Activated CD4-positive, CD25-positive, alpha-beta regulatory T cell treated with anti-CD3 and anti-CD28 coated beads, Interleukin-2, amount 50 U/mL, for 24 hours (primary cell): ENCODE measurements at regions not wholly inside any gene's neighbourhood (a gene's known extent, or its start where the extent isn't known, plus 50 kb on each side); places are given as distances from the start of the nearest gene placed in this dataset.

Experiments
- ATAC-seq, 2 donors: fragments of 150-1000 bp; cut with Tn5 transposase; one replicate each; pipeline ENCODE4 v1.10.0; 2021; ENCODE audit warnings: mild to moderate bottlenecking in 1 of 2, moderate library complexity in 1 of 2

DNA sequence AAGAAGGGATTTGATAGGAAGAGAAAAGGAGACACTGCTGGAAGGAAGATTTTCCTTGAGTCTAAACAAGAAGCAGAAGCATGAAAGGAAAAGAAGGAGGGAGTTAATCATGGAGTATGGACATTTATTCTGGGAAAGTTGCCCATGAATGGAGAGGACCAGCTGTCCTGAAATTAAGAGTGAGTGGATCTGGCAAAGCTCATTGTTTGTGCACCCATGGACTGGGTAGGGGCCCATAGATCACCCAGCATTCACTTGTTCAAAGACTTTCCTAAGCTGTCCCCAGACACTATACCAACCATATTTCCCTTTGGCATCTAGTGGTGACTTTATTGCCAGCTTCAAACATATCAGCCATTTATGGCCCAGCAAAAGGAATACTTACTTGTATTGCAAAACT is 422.7 kb downstream of the FBXO15 start:
- ATAC-seq: no peak

DNA sequence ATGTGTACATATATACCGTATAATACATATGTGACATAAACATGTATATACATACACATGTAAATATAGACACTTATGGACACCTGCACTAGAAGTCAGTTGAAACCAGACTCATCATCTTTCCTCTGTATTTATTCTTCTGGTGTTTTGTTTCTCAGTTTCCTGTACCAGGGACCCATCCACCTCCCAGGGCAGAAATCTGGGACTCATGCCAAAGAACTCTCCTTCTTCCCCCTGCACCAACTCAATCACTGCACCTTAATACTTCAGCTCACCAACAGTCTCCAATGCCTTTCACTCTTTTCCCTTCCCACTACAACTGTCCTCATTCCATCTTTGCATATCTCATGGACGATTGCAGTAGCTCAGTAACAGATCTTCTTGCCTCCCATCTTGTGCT is 428.0 kb downstream of the FBXO15 start:
- no peak for ATAC-seq

DNA sequence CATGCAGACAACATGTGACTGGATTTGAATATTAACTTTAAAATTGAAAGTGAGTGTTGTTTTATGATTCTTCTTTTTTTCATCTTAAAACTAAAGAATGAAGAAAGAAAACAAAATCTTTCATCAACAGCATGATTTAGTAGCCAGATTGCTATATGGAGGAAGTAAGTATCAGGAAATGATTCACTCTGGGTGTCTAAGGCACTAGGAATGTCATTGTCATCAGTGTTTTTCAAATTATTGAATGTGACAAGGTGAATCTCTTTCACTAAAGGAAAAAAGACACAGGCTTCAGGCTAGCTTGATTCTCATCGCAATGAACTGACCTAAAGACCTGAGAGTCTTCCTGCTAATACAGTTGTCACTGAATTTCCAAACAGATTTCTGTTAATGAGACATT is 430.1 kb downstream of the FBXO15 start:
- no peak for ATAC-seq

DNA sequence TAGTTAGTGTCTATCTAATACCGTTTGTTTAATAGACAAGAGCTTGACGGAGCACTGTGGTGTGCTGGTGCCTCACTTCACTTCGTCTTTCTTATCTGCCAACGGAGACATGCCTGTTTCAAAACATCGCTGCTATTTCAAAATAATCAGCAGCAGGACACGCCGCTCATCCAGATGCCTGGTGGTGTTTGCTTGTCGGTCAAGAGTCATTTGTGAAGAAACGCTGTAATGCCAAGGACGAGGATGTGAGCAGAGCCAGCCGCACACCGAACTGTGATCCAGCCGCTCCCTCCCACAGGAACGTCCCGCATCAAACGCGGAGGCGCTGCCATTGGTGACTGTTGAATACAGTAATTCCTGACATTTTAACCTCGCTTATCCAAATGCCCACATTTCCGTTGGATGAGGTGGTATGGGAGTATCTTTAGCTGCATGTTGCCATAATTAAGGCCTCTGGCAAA is 432.4 kb downstream of the FBXO15 start:
- no peak for ATAC-seq

DNA sequence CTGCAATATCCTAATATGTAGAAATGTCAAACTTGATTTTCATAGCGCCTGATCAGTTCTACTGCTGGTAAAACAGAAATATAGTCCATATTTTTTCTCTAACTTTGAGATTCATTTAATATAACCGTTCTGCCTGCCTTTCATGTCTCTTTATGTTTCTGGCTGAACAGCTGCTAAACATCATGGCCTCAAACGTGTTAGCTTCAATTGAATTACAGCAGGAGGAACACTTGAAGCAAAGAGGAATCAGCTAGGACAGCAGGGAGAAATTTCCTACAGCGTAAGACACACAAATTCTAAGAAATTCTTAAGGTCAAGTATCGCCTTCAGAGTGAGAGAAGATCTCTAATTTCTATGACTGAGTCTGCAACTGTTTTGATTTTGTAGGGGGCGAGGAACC is 433.2 kb downstream of the FBXO15 start:
- no peak for ATAC-seq

DNA sequence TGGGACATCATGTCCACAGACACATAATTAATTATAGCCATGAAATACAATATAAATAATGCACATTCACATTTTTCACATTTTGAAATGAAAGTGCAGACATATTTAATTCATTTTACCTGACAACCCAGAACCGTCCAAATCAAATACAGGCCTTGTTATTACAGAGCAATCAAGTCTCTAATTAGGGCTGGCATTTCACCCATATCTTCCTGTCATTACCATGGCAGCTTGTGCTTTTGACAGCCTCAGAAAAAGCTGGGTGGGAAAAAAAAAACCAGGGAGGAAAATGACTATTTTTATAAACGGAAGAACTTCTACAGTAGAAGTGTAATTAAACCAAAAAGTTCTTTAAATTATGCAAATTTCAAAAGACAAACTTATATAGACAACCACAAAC is 436.4 kb downstream of the FBXO15 start:
- no peak for ATAC-seq

DNA sequence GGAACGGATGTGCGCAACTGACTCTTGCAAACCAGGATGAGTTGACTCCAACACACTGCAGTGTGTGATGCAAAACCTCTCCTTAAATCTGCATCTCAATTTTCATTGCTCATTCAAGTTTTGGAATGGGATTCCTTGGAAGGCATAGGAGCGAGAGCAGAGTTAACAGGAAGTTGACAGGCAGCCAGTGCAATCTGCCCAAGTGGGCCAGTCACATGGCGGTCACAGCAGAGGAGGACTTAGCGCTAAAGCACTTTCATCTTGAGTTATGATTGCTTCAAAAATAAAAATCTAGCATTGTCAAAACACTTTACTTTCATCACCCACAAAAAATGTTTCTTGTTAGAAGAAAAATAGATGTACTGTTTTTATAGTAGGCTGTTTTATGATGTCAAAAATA is 439.0 kb downstream of the FBXO15 start:
- no peak for ATAC-seq

DNA sequence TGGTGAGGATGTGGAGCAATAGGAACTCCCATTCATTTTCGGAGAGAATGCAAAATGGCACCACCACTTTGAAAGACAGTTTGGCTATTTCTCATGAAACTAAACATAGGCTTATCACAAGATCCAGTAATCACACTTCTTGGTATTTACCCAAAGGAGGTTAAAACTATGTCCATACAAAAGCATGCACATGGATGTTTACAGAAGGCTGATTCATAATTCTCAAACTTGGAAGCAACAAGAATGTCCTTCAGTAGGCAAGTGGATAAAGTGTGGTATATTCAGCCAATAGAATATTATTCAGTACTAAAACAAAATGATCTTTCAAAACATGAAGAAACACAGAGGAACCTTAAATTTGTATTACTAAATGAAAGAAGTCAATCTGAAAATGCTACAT is 440.6 kb downstream of the FBXO15 start:
- ATAC-seq: no peak

DNA sequence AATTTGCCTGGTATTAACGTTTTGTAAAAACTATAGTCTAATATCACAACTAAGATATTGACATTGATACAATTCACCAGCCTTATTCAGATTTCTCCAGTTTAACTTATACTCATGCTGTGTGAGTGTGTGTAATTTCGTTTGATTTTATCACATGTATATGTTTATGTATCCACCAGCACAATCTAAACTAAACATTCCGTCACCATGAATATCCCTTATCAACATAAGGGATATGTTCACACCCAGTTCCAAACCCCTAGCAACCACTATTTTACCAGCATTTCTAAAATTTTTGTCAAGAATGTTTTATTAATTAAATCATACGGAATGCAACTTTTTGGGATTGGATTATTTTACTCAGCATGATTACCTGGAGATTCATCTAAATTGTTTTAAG is 450.3 kb downstream of the FBXO15 start:
- no peak for ATAC-seq

DNA sequence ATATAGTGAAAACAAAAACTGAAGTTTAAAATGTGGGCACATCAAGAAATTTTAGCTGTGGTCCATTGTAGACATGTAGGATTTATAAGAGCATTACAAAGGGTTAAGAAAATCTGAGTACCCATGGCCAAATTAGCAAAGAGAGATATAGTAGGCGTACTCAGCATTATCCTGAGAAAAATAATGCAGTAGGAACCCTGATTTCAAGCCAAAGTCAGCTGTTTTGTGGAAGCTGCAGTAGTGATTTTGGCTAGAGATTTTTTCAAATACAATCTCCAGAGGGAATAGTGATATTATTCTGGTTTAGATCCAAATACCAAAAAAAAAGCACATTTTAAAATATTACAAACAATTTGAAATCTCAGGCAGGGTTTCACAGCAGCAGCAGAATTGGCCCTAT is 450.9 kb downstream of the FBXO15 start:
- ATAC-seq: no peak

DNA sequence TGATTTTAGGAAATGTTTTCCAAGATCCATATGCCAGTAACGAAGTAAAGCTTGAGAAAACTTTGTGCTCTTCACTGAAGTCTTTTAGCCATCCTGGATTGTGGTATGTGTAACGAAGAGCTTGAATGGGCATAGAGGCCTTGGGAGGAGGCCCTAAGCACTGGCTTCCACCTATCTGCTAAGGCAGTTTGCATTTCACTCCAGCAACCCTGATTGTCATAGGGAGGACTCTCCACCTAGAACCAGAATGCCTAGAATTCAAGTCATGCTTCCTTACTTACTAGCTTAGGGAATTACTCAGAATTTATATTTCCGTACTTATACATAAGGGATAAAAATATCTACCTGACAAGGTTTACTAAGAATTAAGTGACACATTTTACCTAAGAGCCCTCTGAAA is 451.5 kb downstream of the FBXO15 start:
- no peak for ATAC-seq

DNA sequence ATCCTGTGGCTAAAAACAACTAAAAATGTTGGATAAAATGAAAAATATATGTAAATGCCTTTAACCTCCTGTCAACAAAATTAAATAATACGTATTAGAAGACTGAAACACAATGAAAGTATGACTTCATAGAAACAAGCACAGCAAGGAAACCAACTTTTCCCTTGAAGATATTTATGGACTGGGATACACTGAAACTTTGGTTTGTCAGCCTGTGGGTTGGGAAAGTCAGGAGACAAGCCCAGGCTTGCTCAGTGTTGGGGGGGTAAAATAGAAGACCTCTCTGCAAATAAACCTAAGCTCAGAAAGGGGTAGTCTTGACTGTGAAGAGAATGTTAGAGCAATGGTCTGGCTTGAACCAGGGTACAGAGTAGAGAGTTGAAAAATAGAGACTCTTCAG is 454.5 kb downstream of the FBXO15 start:
- no peak for ATAC-seq

DNA sequence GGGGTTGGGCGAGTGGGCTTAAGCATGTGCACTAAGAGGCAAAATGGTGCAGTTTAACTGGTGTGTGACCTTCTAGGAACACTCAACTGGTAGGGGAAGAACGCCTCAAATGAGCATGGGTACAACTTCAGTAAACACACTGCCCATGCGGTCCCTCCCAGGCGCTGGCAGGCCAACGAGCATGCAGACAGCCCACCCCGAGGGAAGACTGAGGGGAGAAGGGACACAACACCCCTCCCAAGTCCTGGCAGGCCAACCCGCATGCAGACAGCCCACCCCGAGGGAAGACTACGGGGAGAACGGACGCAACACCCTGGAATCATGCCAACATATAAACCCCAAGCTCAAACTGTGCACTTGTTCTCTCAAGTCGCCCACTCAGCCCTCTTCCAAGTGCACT is 456.0 kb downstream of the FBXO15 start:
- no peak for ATAC-seq

DNA sequence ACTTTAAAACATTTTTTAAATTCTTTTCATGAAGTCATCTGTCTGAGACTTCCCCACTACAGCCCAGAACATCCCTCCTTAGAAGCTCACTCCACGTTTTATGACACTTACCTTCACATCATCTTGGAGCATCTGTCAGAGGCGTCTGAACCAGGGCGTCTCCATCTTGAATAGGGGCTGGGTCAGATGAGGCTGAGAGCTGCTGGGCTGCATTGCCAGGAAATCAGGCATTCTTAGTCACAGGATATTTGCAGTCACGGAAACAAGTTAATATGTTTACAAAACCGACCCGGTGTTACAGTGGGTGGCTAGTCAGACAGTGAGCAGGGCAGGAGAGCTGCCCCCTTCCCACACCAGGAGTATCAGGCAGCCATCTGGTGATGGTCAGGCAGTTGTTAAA is 456.5 kb downstream of the FBXO15 start:
- ATAC-seq: no peak

DNA sequence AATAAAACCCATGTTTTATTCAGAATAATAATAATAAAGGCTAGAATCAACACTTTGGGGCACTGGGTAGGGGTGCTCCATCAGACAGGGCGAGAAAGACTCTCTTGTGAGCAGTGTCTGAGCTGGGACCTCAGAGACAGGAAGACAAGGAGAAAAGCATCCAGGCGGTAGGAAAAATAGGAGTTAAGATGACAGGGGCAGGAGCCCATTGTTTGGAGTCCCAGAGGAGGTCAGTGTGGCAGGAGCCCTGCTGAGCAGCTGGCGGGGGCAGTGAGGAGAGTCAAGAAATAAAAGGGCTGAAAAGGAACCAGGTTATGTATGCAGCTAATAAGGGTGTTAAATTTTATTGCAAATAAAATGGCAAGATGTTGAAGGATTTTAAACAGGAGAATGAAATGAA is 457.4 kb downstream of the FBXO15 start:
- peak in 1 of 2 donors; percentile 6 for ATAC-seq

DNA sequence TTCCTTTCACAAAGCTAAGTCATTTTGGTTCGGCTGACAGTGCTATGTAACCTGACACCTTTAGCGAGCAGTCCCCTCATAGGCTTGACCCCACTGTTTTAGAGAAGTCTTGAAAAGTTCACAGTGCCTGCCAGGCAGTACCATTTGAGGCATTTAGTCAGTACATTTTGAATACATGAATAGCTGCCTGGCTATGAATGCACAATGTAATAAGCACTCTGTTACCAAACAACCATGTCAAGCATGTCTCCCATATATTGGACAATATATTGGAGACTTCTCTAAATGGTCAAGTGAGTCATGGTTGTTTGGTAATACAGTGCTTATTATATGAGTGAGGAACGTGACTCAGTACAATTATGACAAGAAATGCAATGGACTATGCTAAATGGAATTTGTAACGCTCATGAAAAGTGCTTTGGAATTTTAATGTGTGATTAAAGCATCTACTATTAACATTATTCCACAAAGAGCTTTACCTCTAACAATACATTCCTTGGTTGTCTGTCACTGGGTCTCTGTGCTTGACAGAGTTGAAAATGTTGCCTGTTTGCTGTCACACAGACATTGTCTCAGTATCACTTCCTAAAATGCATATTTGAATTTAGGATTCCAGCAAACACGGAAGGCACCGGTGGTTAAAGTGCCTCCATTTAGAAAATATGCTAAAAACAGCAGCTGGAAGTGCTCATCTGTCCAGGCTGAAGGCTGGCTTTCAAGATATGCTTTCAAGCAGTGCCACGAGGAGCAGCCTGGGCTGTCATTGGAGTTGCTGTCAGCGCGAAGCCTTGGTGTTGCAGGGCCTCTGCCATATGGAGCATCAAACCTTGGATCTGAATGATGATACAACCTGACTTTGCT is 458.6 kb downstream of the FBXO15 start:
- ATAC-seq: no peak

DNA sequence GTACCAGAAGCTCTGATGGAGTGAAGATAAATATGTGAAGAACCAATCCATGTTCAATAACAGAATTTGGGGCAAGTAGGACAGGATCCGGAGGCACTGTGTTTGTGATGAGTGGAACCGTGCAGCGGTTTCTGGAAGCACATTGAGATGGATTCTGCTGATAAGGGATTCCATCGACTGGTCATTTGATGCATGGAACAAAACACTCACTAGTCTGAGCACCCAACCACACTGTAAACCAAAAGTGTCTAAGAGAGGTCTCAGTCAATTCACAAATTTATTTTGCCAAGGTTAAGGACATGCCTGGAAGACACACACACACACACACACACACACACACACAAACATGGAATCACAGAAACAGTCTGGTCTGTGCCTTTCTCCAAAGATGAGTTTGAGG is 459.5 kb downstream of the FBXO15 start:
- no peak for ATAC-seq

DNA sequence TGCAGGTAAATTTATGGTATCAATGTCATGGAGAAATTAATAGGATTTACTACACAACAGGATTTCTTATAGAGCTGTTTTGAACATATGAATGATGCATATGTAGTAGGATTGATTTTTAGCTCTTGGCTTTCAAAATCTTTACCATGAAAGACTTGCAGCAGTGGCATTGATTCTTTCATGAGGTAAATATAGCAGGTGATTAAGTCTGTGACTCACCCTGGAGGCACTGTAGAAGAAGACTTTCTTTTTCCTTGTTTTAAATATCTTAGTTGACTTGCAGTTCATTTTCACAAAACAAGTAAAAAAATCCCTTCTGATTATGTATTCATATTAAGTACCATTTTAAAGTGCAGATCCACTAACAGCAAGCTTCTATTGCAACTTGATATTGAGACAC is 463.0 kb downstream of the FBXO15 start:
- no peak for ATAC-seq

DNA sequence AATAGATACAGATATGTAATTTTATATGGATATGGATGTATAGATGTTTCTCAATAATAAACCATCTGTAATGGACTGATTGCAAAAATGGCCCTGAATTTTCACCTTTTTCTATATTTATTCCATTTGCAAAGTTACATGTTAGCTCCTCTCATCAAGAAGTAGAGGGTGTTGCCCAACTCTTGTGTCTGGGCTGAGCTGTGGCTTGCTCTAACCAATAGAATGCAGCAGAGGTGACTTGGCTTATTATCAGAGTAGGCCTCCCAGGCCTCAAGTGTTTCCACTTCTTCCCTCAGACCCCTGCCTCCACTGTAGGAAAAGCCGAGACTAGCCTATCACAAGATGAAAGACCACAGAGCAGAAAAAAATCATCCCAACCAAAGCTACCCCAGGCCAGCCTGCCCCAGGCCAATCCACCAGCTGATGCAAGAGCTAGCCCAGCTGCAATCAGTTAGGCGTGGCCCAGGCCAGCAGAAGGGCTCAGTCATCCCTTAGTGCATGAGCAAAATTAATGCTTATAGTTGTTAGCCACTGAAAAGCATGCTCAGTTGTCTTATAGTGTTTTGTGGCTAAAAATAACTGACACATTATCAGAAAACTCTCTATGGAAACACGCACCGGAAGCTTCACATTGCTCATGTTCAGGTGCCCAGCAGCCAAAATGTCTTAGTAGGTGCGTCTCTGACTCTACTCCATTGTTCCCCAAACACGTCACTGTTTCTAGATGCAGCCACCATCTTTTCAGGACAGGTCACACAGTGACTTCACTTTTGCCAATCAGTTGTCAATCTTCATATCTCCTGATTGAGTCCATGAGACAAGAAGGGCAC is 464.0 kb downstream of the FBXO15 start:
- ATAC-seq: no peak

DNA sequence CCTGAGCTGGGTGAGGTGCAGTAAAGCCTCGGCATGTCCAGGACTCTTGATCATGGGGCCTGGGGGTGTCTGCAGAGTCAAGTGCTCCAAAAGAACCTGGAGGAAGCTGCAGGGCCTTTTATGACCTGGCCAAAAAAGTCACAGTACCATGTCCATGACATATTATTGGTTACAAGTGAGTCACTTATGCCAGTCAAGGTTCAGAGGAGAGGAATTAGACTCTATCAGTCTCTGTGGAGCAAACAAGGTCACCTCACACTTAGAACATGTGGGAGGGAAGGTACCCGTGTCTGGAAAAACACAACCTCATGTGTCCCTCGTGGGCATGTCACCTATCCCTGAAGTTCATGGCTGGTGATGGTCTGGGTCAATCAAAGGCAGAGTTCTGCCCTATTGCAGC is 465.7 kb downstream of the FBXO15 start:
- ATAC-seq: no peak

DNA sequence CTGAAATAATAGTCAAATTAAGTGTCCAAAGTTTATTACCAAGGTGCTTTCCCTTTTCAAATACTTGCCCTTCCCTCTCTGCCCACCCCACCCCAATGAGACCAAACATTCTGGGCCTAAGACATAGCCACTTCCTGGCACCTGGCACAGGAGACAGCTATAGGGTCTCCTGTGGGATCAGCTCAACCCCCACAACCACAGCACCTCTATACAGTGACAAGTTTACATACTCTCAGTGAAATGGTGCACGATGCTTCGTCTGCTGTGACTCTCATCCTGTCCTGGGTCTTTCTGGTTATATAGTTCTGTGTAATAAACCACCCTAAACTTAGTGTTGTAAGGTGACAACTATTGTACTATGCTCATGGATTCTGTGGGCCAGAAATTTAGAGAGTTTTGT is 466.2 kb downstream of the FBXO15 start:
- ATAC-seq: no peak

DNA sequence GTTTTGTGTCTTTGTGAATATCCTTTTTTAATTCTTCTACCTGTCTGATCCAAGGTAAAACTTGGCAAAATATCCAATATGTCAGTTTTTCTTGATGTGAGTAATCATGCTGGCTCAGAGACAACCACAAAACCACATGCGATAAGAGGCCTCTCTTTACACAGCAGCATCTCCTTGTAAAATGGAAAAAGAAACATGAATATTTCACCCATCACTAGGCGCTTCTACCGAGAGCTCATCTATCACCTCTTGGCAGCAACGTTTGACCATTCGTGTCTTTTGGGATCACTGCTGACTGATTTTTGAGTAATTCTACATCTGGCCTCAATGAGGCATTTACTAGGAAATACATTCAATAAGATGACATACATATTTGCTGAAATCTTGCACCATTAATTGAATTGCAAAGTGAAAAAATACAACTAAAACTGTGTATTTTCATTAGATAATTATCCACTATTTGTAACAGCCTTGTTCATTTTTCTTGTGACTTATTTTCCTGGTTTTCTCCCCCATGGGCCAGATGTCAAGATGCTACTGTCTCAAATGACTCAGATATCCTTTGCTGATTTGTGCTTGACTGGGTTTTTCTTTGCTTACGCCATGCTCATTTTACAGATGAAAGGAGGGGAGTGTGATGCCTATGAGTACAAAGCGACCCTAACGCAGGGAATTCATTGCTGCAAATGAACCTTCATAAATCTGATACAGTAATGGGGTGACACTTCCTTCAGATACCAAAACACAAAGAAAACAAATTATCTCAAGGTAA is 467.5 kb downstream of the FBXO15 start:
- ATAC-seq: no peak

DNA sequence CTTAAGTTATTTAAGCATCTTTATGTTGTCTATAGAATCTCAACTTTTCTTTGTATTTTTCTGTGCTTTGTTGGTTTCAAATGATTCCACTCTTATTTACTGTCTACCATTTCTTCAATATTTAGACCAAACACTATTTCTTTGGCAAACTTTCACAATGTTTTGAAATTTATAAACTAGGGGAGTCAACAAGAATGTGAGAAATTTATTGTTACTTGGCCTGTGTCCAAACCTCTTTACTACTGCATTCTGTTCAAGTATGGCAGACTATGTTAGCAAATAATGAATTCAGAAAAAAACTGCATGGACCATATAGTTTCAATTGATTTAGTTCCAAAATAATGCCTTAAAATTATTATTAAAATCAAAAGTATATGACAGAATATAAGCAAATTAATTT is 470.2 kb downstream of the FBXO15 start:
- no peak for ATAC-seq
